ENCODE measurements at regions not wholly inside any gene's neighbourhood (a gene's known extent, or its start where the extent isn't known, plus 50 kb on each side); places are given as distances from the start of the nearest gene placed in this dataset.

- DNase-seq (ENCODE audit: low read depth) = no peak
These were observed 149.1 kb upstream of the CD96 start for GRCh38 chr3:111392894-111393398.

GRCh38 chr3:111412656-111413055, 129.3 kb upstream of the CD96 start:
- no peak for TF ChIP-seq CTCF (conservative IDR thresholded peaks at IDR 0.05; ENCODE audit: low read depth, low read length)
- DNase-seq (ENCODE audit: low read depth) = peak; percentile 40
- no peak overlapping the region for H3K4me3 ChIP-seq (ENCODE audit: low read depth, low read length)

More at GRCh38 chr3:111392894-111393398, 149.1 kb upstream of the CD96 start:
- TF ChIP-seq CTCF (conservative IDR thresholded peaks at IDR 0.05; ENCODE audit: low read depth, low read length) = no peak
- H3K4me3 ChIP-seq (ENCODE audit: low read depth, low read length) = no peak overlapping the region

GRCh38 chr3:111414531-111414930, 127.5 kb upstream of the CD96 start:
- no peak for DNase-seq (ENCODE audit: low read depth)
- H3K4me3 ChIP-seq (ENCODE audit: low read depth, low read length) = no peak overlapping the region
- no peak for TF ChIP-seq CTCF (conservative IDR thresholded peaks at IDR 0.05; ENCODE audit: low read depth, low read length)

- no peak for DNase-seq (ENCODE audit: low read depth)
- TF ChIP-seq CTCF (conservative IDR thresholded peaks at IDR 0.05; ENCODE audit: low read depth, low read length) = no peak
- no peak overlapping the region for H3K4me3 ChIP-seq (ENCODE audit: low read depth, low read length)
These were observed 127.0 kb upstream of the CD96 start for GRCh38 chr3:111415018-111415417.

GRCh38 chr3:111418391-111418790, 123.6 kb upstream of the CD96 start:
- no peak for DNase-seq (ENCODE audit: low read depth)
- H3K4me3 ChIP-seq (ENCODE audit: low read depth, low read length) = no peak overlapping the region
- no peak for TF ChIP-seq CTCF (conservative IDR thresholded peaks at IDR 0.05; ENCODE audit: low read depth, low read length)

GRCh38 chr3:111428301-111428700, 113.7 kb upstream of the CD96 start:
- TF ChIP-seq CTCF (conservative IDR thresholded peaks at IDR 0.05; ENCODE audit: low read depth, low read length) = no peak
- H3K4me3 ChIP-seq (ENCODE audit: low read depth, low read length) = no peak overlapping the region
- no peak for DNase-seq (ENCODE audit: low read depth)

GRCh38 chr3:111434941-111435622, 106.9 kb upstream of the CD96 start:
- no peak for TF ChIP-seq CTCF (conservative IDR thresholded peaks at IDR 0.05; ENCODE audit: low read depth, low read length)
- no peak overlapping the region for H3K4me3 ChIP-seq (ENCODE audit: low read depth, low read length)
- no peak for DNase-seq (ENCODE audit: low read depth)

Measured in epithelial cell of proximal tubule (primary cell).